Upper lobe of left lung (tissue), 6 donors: ENCODE measurements at regions not wholly inside any gene's neighbourhood (a gene's known extent, or its start where the extent isn't known, plus 50 kb on each side); places are given as distances from the start of the nearest gene placed in this dataset.

Source experiments
- ATAC-seq, 2 donors: fragments of 200-7000 bp; cut with Tn5 transposase; one replicate each; pipeline ENCODE4 v1.9.1; 2022; ENCODE audit warnings: mild to moderate bottlenecking in 2 of 2, moderate library complexity in 2 of 2; ENCODE audit not compliant: low FRiP score in 2 of 2
- DNase-seq, 2 donors: peaks; one replicate each; pipeline ENCODE4 v3.0.0-alpha.2; 2019 to 2020
- H3K27ac ChIP-seq, 4 donors: fragments of 200-600 bp; sonication (generic); one replicate each; pipeline ENCODE4 v1.5.1; 2016 to 2019
- H3K27me3 ChIP-seq, 4 donors: fragments of 200-600 bp; sonication (generic); one replicate each; pipeline ENCODE4 v1.5.1; 2017 to 2019
- H3K36me3 ChIP-seq, 4 donors: fragments of 200-600 bp; sonication (generic); one replicate each; pipeline ENCODE4 v1.5.1; 2016 to 2019
- H3K4me1 ChIP-seq, 4 donors: fragments of 200-600 bp; sonication (generic); one replicate each; pipeline ENCODE4 v1.5.1; 2018 to 2019
- H3K4me3 ChIP-seq, 4 donors: fragments of 200-600 bp; sonication (generic); one replicate each; pipeline ENCODE4 v1.5.1; 2017 to 2019; ENCODE audit warnings: mild to moderate bottlenecking in 2 of 4, moderate library complexity in 1 of 4
- H3K9me3 ChIP-seq, 4 donors: fragments of 200-600 bp; sonication (generic); one replicate each; pipeline ENCODE4 v1.5.1; 2018 to 2019
- CTCF ChIP-seq, 6 experiments: fragments of 450-650 bp in 4 of 6; fragments of 200-600 bp in 2 of 6; sonication (generic) in 2 of 6; IDR thresholded peaks; one replicate each; pipeline ENCODE4 v1.5.1; 2016 to 2019; ENCODE audit warnings: antibody characterized with exemption in 6 of 6
- EP300 ChIP-seq, 4 donors: sonication (generic); formaldehyde crosslinking; IDR thresholded peaks; one replicate each; pipeline ENCODE4 v1.5.1; 2017; ENCODE audit warnings: antibody characterized with exemption in 4 of 4, control low read depth in 2 of 4
- POLR2A ChIP-seq, 4 donors: fragments of 450-650 bp; IDR thresholded peaks; one replicate each; pipeline ENCODE4 v1.5.1; 2016 to 2017; ENCODE audit warnings: antibody characterized with exemption in 4 of 4, mild to moderate bottlenecking in 2 of 4
- POLR2AphosphoS5 ChIP-seq, 2 donors: sonication (generic); formaldehyde crosslinking; IDR thresholded peaks; one replicate each; pipeline ENCODE4 v1.5.1; 2017; ENCODE audit warnings: antibody characterized with exemption in 2 of 2
- WGBS, 2 donors: methylation state at CpG; one replicate each; pipeline ENCODE4 v1.1.5; 2017 to 2018; 5-methylcytosine and 5-hydroxymethylcytosine counted together
- donor health status: DM: no; HTN: no; CAD: no; lungs with moderate emphysema.
- donor health status: DM: no; HTN: yes; CAD: no; lungs with severe emphysema.

DNA sequence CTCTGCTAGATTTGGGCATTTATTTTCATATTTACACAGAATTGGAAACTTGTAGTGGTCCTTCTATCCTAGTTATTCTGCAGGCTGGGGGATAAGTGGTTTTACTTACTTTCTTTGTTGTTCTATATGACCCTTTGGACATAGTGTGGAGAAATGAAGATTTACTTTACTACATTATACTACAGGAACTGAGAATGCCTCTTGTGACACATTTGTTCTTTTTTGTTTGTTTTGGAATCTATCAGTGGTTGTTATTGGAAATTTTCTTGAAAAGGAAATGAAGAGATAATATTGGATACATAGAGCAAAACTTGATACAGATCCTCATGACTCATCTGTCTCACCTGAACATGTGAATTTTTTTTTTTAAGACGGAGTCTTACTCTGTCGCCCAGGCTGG is 146.1 kb upstream of the DPYD start:
- TF ChIP-seq CTCF (IDR thresholded peaks at IDR 0.05) (no peak), POLR2AphosphoS5 (IDR thresholded peaks at IDR 0.05) (no peak), POLR2A (IDR thresholded peaks at IDR 0.05) (no peak), EP300 (IDR thresholded peaks at IDR 0.05) (no peak)
- Histone ChIP-seq H3K36me3 (no peaks in the 10 kb centered on the region), H3K4me3 (no peak overlapping the region), H3K27me3 (no peaks in the 10 kb centered on the region), H3K4me1 (no peaks in the 10 kb centered on the region), H3K27ac (no peak overlapping the region), H3K9me3 (no peaks in the 10 kb centered on the region)
- DNase-seq = no peak
- ATAC-seq = no peak
- WGBS, 2 donors = 85 to 96% methylated on average over 2 of the region's 2 CpGs

GRCh38 chr1:98059620-98060019 is 138.8 kb upstream of the DPYD start:
- Histone ChIP-seq H3K27me3 (no peaks in the 10 kb centered on the region), H3K36me3 (no peaks in the 10 kb centered on the region), H3K4me3 (no peak overlapping the region), H3K9me3 (no peaks in the 10 kb centered on the region), H3K4me1 (no peaks in the 10 kb centered on the region), H3K27ac (no peak overlapping the region)
- DNase-seq (no peak), ATAC-seq (no peak)
- 42 to 58% methylated on average over 1 of the region's 1 CpG for WGBS, 2 donors
- TF ChIP-seq POLR2AphosphoS5 (IDR thresholded peaks at IDR 0.05) (no peak), POLR2A (IDR thresholded peaks at IDR 0.05) (no peak)

GRCh38 chr1:98058676-98059075 is 137.8 kb upstream of the DPYD start:
- no peaks in the 10 kb centered on the region for H3K9me3 ChIP-seq
- TF ChIP-seq POLR2AphosphoS5 (IDR thresholded peaks at IDR 0.05) (no peak), EP300 (IDR thresholded peaks at IDR 0.05) (no peak), POLR2A (IDR thresholded peaks at IDR 0.05) (no peak)
- 63 to 75% methylated on average over 2 of the region's 2 CpGs for WGBS, 2 donors
- H3K36me3 ChIP-seq = no peaks in the 10 kb centered on the region
- ATAC-seq = no peak
- H3K27ac ChIP-seq = no peak overlapping the region
- H3K4me3 ChIP-seq = no peak overlapping the region
- H3K27me3 ChIP-seq = peaks cover 0 to 2% (median under 1%) of the 10 kb centered on the region in 4 donors
- DNase-seq = no peak
- peaks cover 2 to 8% (median 6%) of the 10 kb centered on the region in 4 donors for H3K4me1 ChIP-seq

GRCh38 chr1:98057236-98057910 is 136.5 kb upstream of the DPYD start:
- TF ChIP-seq POLR2AphosphoS5 (IDR thresholded peaks at IDR 0.05) (no peak), POLR2A (IDR thresholded peaks at IDR 0.05) (no peak), CTCF (IDR thresholded peaks at IDR 0.05) (no peak), EP300 (IDR thresholded peaks at IDR 0.05) (no peak)
- no peak for DNase-seq
- Histone ChIP-seq H3K4me3 (no peak overlapping the region), H3K4me1 (peaks cover 8 to 16% (median 12%) of the 10 kb centered on the region in 4 donors), H3K36me3 (no peaks in the 10 kb centered on the region), H3K27me3 (peaks cover 0 to 6% (median 2%) of the 10 kb centered on the region in 4 donors), H3K27ac (no peak overlapping the region), H3K9me3 (no peaks in the 10 kb centered on the region)
- WGBS, 2 donors = 78 to 84% methylated on average over 2 of the region's 2 CpGs
- ATAC-seq = no peak

- WGBS, 2 donors = 66 to 74% methylated on average over 3 of the region's 3 CpGs
- Histone ChIP-seq H3K4me3 (no peak overlapping the region), H3K27ac (no peak overlapping the region), H3K27me3 (peaks cover 0 to 6% (median 2%) of the 10 kb centered on the region in 4 donors), H3K9me3 (no peaks in the 10 kb centered on the region), H3K36me3 (no peaks in the 10 kb centered on the region), H3K4me1 (peaks cover 8 to 16% (median 12%) of the 10 kb centered on the region in 4 donors)
- no peak for DNase-seq
- no peak for ATAC-seq
- TF ChIP-seq POLR2A (IDR thresholded peaks at IDR 0.05) (no peak), EP300 (IDR thresholded peaks at IDR 0.05) (no peak), POLR2AphosphoS5 (IDR thresholded peaks at IDR 0.05) (no peak), CTCF (IDR thresholded peaks at IDR 0.05) (no peak)
These were observed 135.9 kb upstream of the DPYD start for GRCh38 chr1:98056781-98057180.

DNA sequence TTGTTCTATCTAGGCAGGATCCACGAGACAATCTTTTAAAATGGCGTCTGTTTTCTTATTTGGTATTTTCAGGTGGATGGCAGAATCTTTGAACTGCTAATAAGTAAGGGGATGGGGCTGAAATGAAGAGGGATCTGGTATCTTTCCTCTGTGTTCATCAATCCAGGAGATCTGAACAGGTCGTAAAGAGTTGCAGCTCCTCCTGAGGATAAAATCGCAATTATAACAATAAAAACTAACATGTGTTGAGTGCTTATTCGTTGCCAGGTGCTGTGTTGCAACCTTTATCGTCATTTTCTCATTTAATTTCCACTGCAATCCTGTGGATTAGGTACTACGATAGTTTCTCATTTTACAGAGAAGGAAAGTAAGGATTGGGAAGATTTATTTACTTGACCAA is 134.6 kb upstream of the DPYD start:
- H3K36me3 ChIP-seq = no peaks in the 10 kb centered on the region
- no peak overlapping the region for H3K4me3 ChIP-seq
- DNase-seq (no peak), ATAC-seq (no peak)
- H3K27ac ChIP-seq = no peak overlapping the region
- H3K4me1 ChIP-seq = peaks cover 8 to 16% (median 12%) of the 10 kb centered on the region in 4 donors
- 85 to 92% methylated on average over 7 of the region's 7 CpGs for WGBS, 2 donors
- H3K27me3 ChIP-seq = peaks cover 0 to 6% (median 3%) of the 10 kb centered on the region in 4 donors
- H3K9me3 ChIP-seq = no peaks in the 10 kb centered on the region
- TF ChIP-seq POLR2AphosphoS5 (IDR thresholded peaks at IDR 0.05) (no peak), POLR2A (IDR thresholded peaks at IDR 0.05) (no peak), EP300 (IDR thresholded peaks at IDR 0.05) (no peak), CTCF (IDR thresholded peaks at IDR 0.05) (no peak)
